SU-DHL-6 (cell line): ENCODE measurements at regions not wholly inside any gene's neighbourhood (a gene's known extent, or its start where the extent isn't known, plus 50 kb on each side); places are given as distances from the start of the nearest gene placed in this dataset.

Source experiments
- EZH2phosphoT487 ChIP-seq: fragments of 200-600 bp; sonication (generic), shearing (Covaris generic); conservative IDR thresholded peaks from 2 replicates; pipeline ENCODE4 v1.6.1; 2018; ENCODE audit warnings: mild to moderate bottlenecking, antibody characterized with exemption, low read length, moderate library complexity, mixed read lengths
- TF ChIP-seq, protein P1 (sequence below): fragments of 200-600 bp; sonication (generic); IDR thresholded peaks from one replicate; pipeline ENCODE4 v1.5.1; 2017; ENCODE audit warnings: antibody characterized with exemption, mild to moderate bottlenecking, low read length, moderate library complexity; ENCODE audit not compliant: insufficient read depth, poor library complexity, severe bottlenecking

- TF ChIP-seq, protein P1, sequence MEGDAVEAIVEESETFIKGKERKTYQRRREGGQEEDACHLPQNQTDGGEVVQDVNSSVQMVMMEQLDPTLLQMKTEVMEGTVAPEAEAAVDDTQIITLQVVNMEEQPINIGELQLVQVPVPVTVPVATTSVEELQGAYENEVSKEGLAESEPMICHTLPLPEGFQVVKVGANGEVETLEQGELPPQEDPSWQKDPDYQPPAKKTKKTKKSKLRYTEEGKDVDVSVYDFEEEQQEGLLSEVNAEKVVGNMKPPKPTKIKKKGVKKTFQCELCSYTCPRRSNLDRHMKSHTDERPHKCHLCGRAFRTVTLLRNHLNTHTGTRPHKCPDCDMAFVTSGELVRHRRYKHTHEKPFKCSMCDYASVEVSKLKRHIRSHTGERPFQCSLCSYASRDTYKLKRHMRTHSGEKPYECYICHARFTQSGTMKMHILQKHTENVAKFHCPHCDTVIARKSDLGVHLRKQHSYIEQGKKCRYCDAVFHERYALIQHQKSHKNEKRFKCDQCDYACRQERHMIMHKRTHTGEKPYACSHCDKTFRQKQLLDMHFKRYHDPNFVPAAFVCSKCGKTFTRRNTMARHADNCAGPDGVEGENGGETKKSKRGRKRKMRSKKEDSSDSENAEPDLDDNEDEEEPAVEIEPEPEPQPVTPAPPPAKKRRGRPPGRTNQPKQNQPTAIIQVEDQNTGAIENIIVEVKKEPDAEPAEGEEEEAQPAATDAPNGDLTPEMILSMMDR: no peak
- TF ChIP-seq EZH2phosphoT487: no peak
Measured at GRCh38 chr16:73237601-73238000, 189.7 kb upstream of the ZFHX3 start.
